K562 (cell line): ENCODE measurements at regions not wholly inside any gene's neighbourhood (a gene's known extent, or its start where the extent isn't known, plus 50 kb on each side); places are given as distances from the start of the nearest gene placed in this dataset.

ENCODE experiments used
- ATAC-seq: fragments of 200-7000 bp; cut with Tn5 transposase; 3 replicates; pipeline ENCODE4 v1.9.1; 2020; ENCODE audit warnings: moderate library complexity
- BruUV-seq: library from RNA; stranded (reverse); fragments of 400-500 nt; replicated peaks from 2 replicates; lab custom pipeline; 2021; lab: Mats Ljungman, UMichigan
- CTCF ChIA-PET: fragments of 300-600 bp; formaldehyde crosslinking; extraction: SDS; loops from one replicate; lab custom pipeline; 2021; ENCODE audit warnings: low intra/inter-chr PET ratio; lab: Yijun Ruan, JAX
- POLR2A ChIA-PET: fragments of 300-600, 350-650 bp; sonication (Branson Sonifier 250); formaldehyde crosslinking; extraction: SDS; loops from one replicate; lab custom pipeline; 2021; ENCODE audit warnings: antibody characterized with exemption, inconsistent platforms; lab: Yijun Ruan, JAX
- DNase-seq, 4 experiments: peaks; one replicate each; pipeline versions ENCODE4 v3.0.0 to v3.0.0-alpha.2; 2011 to 2018; ENCODE audit warnings: low spot score in 3 of 4, mixed read lengths in 3 of 4; ENCODE audit errors: extremely low read depth in 1 of 4
- FAIRE-seq: peaks from 2 replicates; lab custom pipeline; 2011; peaks lifted over from hg19 to GRCh38; lab: Jason Lieb, UNC
- H2AFZ ChIP-seq: 2 replicates; pipeline ENCODE4 v1.6.0; 2011; ENCODE audit warnings: low read depth, low read length, control low read depth, inconsistent platforms
- H3K27ac ChIP-seq: fragments of 200-600 bp; 3 replicates; pipeline ENCODE4 v1.8.0; 2011; ENCODE audit warnings: low read depth, mild to moderate bottlenecking, control low read depth, inconsistent platforms, low read length, moderate library complexity, mixed read lengths; ENCODE audit errors: extremely low read depth
- H3K27me3 ChIP-seq, 2 experiments: fragments of 300-600 bp in 1 of 2; 2 replicates in 1 of 2; 3 replicates in 1 of 2; pipeline versions ENCODE4 v1.6.0 to v1.8.0; 2011; ENCODE audit warnings: inconsistent platforms in 2 of 2, low read length in 2 of 2, mild to moderate bottlenecking in 1 of 2, mixed read lengths in 1 of 2, moderate library complexity in 1 of 2; ENCODE audit not compliant: control insufficient read depth in 2 of 2, insufficient read depth in 2 of 2
- H3K36me3 ChIP-seq: fragments of 300-600 bp; 3 replicates; pipeline ENCODE4 v1.8.0; 2011; ENCODE audit warnings: mild to moderate bottlenecking, low read length, inconsistent platforms; ENCODE audit not compliant: control insufficient read depth, insufficient read depth
- H3K4me1 ChIP-seq, 2 experiments: fragments of 200-600 bp in 1 of 2; replicated peaks in 1 of 2; 2 replicates in 1 of 2; 3 replicates in 1 of 2; pipeline versions ENCODE4 v1.5.1 to v1.8.0; 2011; ENCODE audit warnings: inconsistent platforms in 2 of 2, low read length in 2 of 2, mild to moderate bottlenecking in 1 of 2, mixed read lengths in 1 of 2, moderate library complexity in 1 of 2; ENCODE audit not compliant: control insufficient read depth in 2 of 2, insufficient read depth in 2 of 2
- H3K4me2 ChIP-seq: 2 replicates; pipeline ENCODE4 v1.6.1; 2011; ENCODE audit warnings: low read length, control low read depth, inconsistent platforms, mixed read lengths; ENCODE audit not compliant: insufficient read depth
- H3K4me3 ChIP-seq: fragments of 200-600 bp; sonication (generic), shearing (Covaris generic); 2 replicates; pipeline ENCODE4 v1.5.1; 2016; ENCODE audit warnings: control low read depth, inconsistent platforms
- H3K79me2 ChIP-seq: fragments of 200-600 bp; 3 replicates; pipeline ENCODE4 v1.8.0; 2011; ENCODE audit warnings: low read length, inconsistent platforms; ENCODE audit not compliant: control insufficient read depth, insufficient read depth
- H3K9ac ChIP-seq, 2 experiments: 2 replicates each; pipeline versions ENCODE4 v1.6.0 to v1.6.1; 2011; ENCODE audit warnings: low read depth in 2 of 2, low read length in 2 of 2, control low read depth in 1 of 2, inconsistent platforms in 1 of 2, mild to moderate bottlenecking in 1 of 2, mixed read lengths in 1 of 2; ENCODE audit not compliant: insufficient read depth in 1 of 2
- H3K9me1 ChIP-seq: one replicate; pipeline ENCODE4 v1.6.0; 2011; ENCODE audit warnings: inconsistent platforms, mild to moderate bottlenecking, low read length, moderate library complexity; ENCODE audit not compliant: control insufficient read depth, insufficient read depth
- H3K9me3 ChIP-seq: replicated peaks from 2 replicates; pipeline ENCODE4 v1.5.1; 2011; ENCODE audit warnings: low read depth, low read length, inconsistent platforms; ENCODE audit not compliant: control insufficient read depth, insufficient read depth
- H4K20me1 ChIP-seq: replicated peaks from 2 replicates; pipeline ENCODE4 v1.6.1; 2011; ENCODE audit warnings: low read length, inconsistent platforms, mixed read lengths; ENCODE audit not compliant: control insufficient read depth, insufficient read depth
- HDAC3 ChIP-seq: fragments of 450-650 bp; IDR thresholded peaks from 2 replicates; pipeline ENCODE4 v1.6.1; 2018; ENCODE audit warnings: borderline replicate concordance, mild to moderate bottlenecking, moderate library complexity; ENCODE audit not compliant: partially characterized antibody
- KAT8 ChIP-seq: fragments of 450-650 bp; IDR thresholded peaks from 2 replicates; pipeline ENCODE4 v1.6.1; 2016; ENCODE audit warnings: low read depth, mild to moderate bottlenecking
- MCM2 ChIP-seq: fragments of 450-650 bp; IDR thresholded peaks from 2 replicates; pipeline ENCODE4 v1.6.1; 2017; ENCODE audit warnings: low read depth, mild to moderate bottlenecking
- ZNF184 ChIP-seq: sonication (generic); formaldehyde crosslinking; IDR thresholded peaks from 2 replicates; pipeline ENCODE4 v1.5.0; 2020; ENCODE audit warnings: missing genetic modification reagents
- ZNF324 ChIP-seq: fragments of 250-450 bp; sonication (Bioruptor Pico); IDR thresholded peaks from 2 replicates; pipeline ENCODE4 v1.4.0; 2020; ENCODE audit warnings: mild to moderate bottlenecking
- WGBS: fragments of 100-300 bp; shearing (Covaris generic); methylation state at CpG from one replicate; pipeline ENCODE4 v1.1.6; 2016; ENCODE audit warnings: low coverage, mixed read lengths; ENCODE audit not compliant: insufficient coverage; ENCODE audit errors: missing lambda C conversion rate; 5-methylcytosine and 5-hydroxymethylcytosine counted together
- in situ Hi-C: fragments of 300-500 bp; cut with MboI; formaldehyde crosslinking; loops from 4 replicates; pipeline ENCODE4 v1.15.0; 2018; ENCODE audit warnings: inconsistent platforms, mixed read lengths
- intact Hi-C: fragments of 100-400 bp; cut with micrococcal nuclease; formaldehyde crosslinking; loops from 2 replicates; pipeline ENCODE4 v1.14.2; 2022
- TF ChIP-seq, protein P1 (sequence below): fragments of 200-800 bp; sonication (Bioruptor generic); IDR thresholded peaks from 2 replicates; pipeline ENCODE4 v1.6.1; 2017; ENCODE audit warnings: missing genetic modification characterization, missing compliant biosample characterization

DNA sequence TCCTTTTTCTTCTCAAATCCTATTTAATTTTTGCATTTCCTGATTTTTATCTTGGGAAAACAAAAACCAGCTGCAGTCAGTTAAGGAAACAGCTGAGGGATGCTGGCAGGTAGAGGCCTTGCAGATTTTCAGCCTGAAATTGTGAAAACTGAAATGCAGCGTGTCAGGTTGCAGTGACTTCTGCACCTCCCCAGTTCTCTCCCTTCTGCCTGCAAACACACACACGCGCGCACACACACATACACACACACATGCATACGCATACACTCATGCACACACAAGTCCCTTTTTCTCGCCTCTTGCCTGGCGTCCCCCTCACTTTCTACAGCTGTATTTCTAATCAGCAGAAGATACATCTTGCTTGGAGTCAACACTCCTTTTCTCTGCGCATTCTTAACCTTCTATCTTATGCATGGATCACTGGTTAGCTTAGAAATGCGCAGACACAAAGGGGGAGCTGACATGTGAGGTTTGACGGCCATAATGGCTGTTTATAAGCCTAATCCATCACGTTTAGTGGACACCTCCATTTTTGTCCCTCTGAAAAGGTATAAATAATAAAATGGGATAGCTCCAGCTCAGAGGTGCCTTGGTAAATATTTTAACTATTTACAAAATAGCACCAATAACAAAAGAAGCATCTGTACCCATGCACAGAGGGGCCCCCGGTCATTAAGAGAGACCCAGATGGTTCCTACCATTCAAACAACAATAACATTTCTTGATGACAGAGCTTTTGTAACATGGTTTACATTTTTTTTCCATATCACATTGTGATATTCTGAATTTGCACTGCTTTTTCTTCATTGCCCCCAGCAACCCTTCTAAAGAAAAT, 392.1 kb upstream of the SALL1 start:
- no peaks in the 10 kb centered on the region for H3K9me3 ChIP-seq
- no peaks in the 10 kb centered on the region for H3K79me2 ChIP-seq
- intact Hi-C loops = no loop called here
- no TSS peak for BruUV-seq
- H3K4me3 ChIP-seq = no peak overlapping the region
- H3K4me1 ChIP-seq = no peaks in the 10 kb centered on the region
- DNase-seq = no peak
- no peak overlapping the region for H3K9ac ChIP-seq
- in situ Hi-C loops = no loop called here
- TF ChIP-seq MCM2 (no peak), KAT8 (no peak), HDAC3 (no peak), ZNF324 (CRISPR knock-in tag) (no peak), ZNF184 (no peak)
- TF ChIP-seq, protein P1, sequence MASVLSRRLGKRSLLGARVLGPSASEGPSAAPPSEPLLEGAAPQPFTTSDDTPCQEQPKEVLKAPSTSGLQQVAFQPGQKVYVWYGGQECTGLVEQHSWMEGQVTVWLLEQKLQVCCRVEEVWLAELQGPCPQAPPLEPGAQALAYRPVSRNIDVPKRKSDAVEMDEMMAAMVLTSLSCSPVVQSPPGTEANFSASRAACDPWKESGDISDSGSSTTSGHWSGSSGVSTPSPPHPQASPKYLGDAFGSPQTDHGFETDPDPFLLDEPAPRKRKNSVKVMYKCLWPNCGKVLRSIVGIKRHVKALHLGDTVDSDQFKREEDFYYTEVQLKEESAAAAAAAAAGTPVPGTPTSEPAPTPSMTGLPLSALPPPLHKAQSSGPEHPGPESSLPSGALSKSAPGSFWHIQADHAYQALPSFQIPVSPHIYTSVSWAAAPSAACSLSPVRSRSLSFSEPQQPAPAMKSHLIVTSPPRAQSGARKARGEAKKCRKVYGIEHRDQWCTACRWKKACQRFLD (CRISPR knock-in tag) = no peak
- TF ChIP-seq, all 486 proteins: peak for 0
- Histone ChIP-seq H2AFZ (no peak overlapping the region), H3K4me2 (no peak overlapping the region), H3K9me1 (no peaks in the 10 kb centered on the region), H3K27ac (no peak overlapping the region), H3K36me3 (no peaks in the 10 kb centered on the region), H4K20me1 (no peaks in the 10 kb centered on the region), H3K27me3 (no peaks in the 10 kb centered on the region)
- FAIRE-seq (no peak), ATAC-seq (no peak)
- 0% methylated on average over 12 of the region's 12 CpGs for WGBS
- ChIA-PET POLR2A (interaction anchor here (0.6 kb wide), 1 partner anchor 384 kb away, joined by 3 read pairs; no protein-coding TSS in a partner anchor), CTCF (no interaction called here)
